VCaP (cell line): ENCODE measurements at regions not wholly inside any gene's neighbourhood (a gene's known extent, or its start where the extent isn't known, plus 50 kb on each side); places are given as distances from the start of the nearest gene placed in this dataset.

Experiments used
- H3K27ac ChIP-seq: fragments of 450-650 bp; 2 replicates; pipeline ENCODE4 v1.5.1; 2017
- CTCF ChIP-seq: fragments of 450-650 bp; conservative IDR thresholded peaks from 2 replicates; pipeline ENCODE4 v1.5.1; 2017; ENCODE audit warnings: mild to moderate bottlenecking, moderate library complexity

- peak overlapping the region; percentile 51 for H3K27ac ChIP-seq
- no peak for TF ChIP-seq CTCF
These were observed 173.5 kb upstream of the RNF32 start for GRCh38 chr7:156466955-156467625.

- TF ChIP-seq CTCF = no peak
- H3K27ac ChIP-seq = peak overlapping the region; percentile 51
These were observed 174.3 kb upstream of the RNF32 start for GRCh38 chr7:156466272-156466671.

GRCh38 chr7:156465186-156465585 lies 175.4 kb upstream of the RNF32 start:
- no peak for TF ChIP-seq CTCF

GRCh38 chr7:156464339-156464738 lies 176.2 kb upstream of the RNF32 start:
- no peak overlapping the region for H3K27ac ChIP-seq
- TF ChIP-seq CTCF = no peak

More at GRCh38 chr7:156465186-156465585, 175.4 kb upstream of the RNF32 start:
- peak overlapping the region; percentile 51; the same call in 1 of the 2 replicates for H3K27ac ChIP-seq

GRCh38 chr7:156463280-156463679 lies 177.3 kb upstream of the RNF32 start:
- no peak for TF ChIP-seq CTCF
- H3K27ac ChIP-seq = peak overlapping the region; percentile 67; the same call in 1 of the 2 replicates

GRCh38 chr7:156461881-156462665 lies 178.5 kb upstream of the RNF32 start:
- no peak for TF ChIP-seq CTCF
- H3K27ac ChIP-seq = peak overlapping the region; percentile 67

- no peak for TF ChIP-seq CTCF
These were observed 179.5 kb upstream of the RNF32 start for GRCh38 chr7:156460858-156461627.

More at GRCh38 chr7:156460858-156461627, 179.5 kb upstream of the RNF32 start:
- H3K27ac ChIP-seq = peak overlapping the region; percentile 67
